ENCODE measurements at regions not wholly inside any gene's neighbourhood (a gene's known extent, or its start where the extent isn't known, plus 50 kb on each side); places are given as distances from the start of the nearest gene placed in this dataset.

DNA sequence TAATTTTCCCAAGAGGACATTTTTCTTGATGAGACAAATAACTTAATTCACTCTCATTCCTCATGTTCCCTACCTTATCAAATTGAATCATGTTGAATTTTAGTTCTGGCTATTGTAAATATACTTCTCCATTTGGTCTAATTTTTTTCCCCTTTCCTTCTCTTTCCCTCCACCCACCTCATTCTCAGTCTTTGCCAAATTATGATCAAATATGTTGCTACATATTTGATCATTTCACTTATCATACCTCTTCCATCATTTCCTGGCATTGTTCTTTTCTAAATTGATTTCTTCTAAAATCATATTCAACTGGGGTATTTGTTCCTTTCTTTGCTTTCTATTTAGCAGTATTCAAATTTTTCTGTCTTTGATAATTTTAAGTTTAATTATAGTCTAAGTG lies 52.3 kb downstream of the HDGFL1 start:
- Histone ChIP-seq H3K36me3 (no peaks in the 10 kb centered on the region), H3K27ac (peak overlapping the region in 2 of 12 donors; percentile 1 to 10), H3K4me3 (no peak overlapping the region), H3K27me3 (no peaks in the 10 kb centered on the region), H3K4me1 (peaks cover 0 to 24% (median 4%) of the 10 kb centered on the region in 12 donors), H3K9me3 (peaks cover 0 to 46% (median 19%) of the 10 kb centered on the region in 12 donors)
- DNase-seq, result no peak
- TF ChIP-seq, protein P1, sequence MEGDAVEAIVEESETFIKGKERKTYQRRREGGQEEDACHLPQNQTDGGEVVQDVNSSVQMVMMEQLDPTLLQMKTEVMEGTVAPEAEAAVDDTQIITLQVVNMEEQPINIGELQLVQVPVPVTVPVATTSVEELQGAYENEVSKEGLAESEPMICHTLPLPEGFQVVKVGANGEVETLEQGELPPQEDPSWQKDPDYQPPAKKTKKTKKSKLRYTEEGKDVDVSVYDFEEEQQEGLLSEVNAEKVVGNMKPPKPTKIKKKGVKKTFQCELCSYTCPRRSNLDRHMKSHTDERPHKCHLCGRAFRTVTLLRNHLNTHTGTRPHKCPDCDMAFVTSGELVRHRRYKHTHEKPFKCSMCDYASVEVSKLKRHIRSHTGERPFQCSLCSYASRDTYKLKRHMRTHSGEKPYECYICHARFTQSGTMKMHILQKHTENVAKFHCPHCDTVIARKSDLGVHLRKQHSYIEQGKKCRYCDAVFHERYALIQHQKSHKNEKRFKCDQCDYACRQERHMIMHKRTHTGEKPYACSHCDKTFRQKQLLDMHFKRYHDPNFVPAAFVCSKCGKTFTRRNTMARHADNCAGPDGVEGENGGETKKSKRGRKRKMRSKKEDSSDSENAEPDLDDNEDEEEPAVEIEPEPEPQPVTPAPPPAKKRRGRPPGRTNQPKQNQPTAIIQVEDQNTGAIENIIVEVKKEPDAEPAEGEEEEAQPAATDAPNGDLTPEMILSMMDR (IDR thresholded peaks at IDR 0.05), result no peak
- no peak for TF ChIP-seq POLR2A (IDR thresholded peaks at IDR 0.05)
- ATAC-seq, result no peak
- intact Hi-C loops (cut with DNase I), result loop anchor here in 1 of 10 donors (5.0 to 10.0 kb wide), 3 partner anchors 41 to 477 kb away; no protein-coding TSS in a partner anchor

DNA sequence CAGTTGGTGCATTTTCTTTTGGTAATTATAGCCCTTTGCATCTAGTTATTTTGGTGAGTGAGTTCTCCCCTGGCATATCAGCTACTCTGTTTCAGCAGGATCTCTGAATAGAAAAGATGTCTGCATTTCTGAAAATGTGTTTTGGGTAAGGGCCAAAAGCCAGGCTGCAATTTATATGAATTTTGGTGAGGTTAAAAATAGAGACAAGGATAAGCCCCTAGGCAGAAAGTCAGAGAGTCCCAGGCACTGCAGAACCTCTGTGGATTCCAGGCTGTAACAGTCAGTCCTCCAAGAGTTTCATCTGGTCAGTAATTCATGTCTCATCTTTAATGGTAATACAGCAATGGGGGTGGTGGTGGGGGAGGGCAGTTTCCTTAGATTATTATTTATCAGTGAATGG lies 53.0 kb downstream of the HDGFL1 start:
- DNase-seq, result no peak
- Histone ChIP-seq H3K36me3 (no peaks in the 10 kb centered on the region), H3K4me3 (no peak overlapping the region), H3K27ac (peak overlapping the region in 2 of 12 donors; percentile 10 to 46), H3K9me3 (peaks cover 0 to 46% (median 22%) of the 10 kb centered on the region in 12 donors), H3K4me1 (peaks cover 0 to 24% (median 4%) of the 10 kb centered on the region in 12 donors), H3K27me3 (no peaks in the 10 kb centered on the region)
- no peak for TF ChIP-seq POLR2A (IDR thresholded peaks at IDR 0.05)
- TF ChIP-seq, protein P1 (IDR thresholded peaks at IDR 0.05), result no peak
- no peak for ATAC-seq
- intact Hi-C loops (cut with DNase I), result loop anchor here in 1 of 10 donors (5.0 to 10.0 kb wide), 3 partner anchors 40 to 478 kb away; no protein-coding TSS in a partner anchor

DNA sequence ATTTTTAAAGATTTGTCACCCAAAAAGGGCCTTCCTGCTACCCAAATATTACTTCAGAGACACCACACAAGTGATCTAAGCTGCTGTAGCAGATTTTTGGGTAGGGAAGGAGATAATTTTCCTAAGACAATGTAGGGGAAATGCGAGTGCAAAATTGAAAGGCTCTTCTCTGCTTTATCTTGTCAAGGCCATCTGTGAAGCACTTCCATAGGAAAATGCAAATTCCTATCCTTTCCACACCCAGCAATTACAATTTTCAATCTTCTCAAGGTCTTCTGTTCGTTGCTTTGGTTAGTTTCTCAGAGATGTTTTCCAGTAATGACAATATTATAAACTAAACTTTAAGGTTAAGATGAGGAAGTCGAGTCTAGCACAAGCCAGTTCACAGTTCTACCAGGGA lies 53.4 kb downstream of the HDGFL1 start:
- Histone ChIP-seq H3K36me3 (no peaks in the 10 kb centered on the region), H3K9me3 (peaks cover 0 to 46% (median 22%) of the 10 kb centered on the region in 12 donors), H3K27ac (peak overlapping the region in 2 of 12 donors; percentile 10 to 46), H3K4me1 (peaks cover 0 to 24% (median 4%) of the 10 kb centered on the region in 12 donors), H3K4me3 (no peak overlapping the region), H3K27me3 (no peaks in the 10 kb centered on the region)
- no peak for TF ChIP-seq POLR2A (IDR thresholded peaks at IDR 0.05)
- TF ChIP-seq, protein P1 (IDR thresholded peaks at IDR 0.05), result no peak
- WGBS, 4 donors, result 79 to 86% (median 81%) methylated on average over 3 of the region's 3 CpGs
- ATAC-seq, result no peak
- DNase-seq, result no peak
- intact Hi-C loops (cut with DNase I), result loop anchor here in 1 of 10 donors (5.0 to 10.0 kb wide), 3 partner anchors 39 to 478 kb away; no protein-coding TSS in a partner anchor

DNA sequence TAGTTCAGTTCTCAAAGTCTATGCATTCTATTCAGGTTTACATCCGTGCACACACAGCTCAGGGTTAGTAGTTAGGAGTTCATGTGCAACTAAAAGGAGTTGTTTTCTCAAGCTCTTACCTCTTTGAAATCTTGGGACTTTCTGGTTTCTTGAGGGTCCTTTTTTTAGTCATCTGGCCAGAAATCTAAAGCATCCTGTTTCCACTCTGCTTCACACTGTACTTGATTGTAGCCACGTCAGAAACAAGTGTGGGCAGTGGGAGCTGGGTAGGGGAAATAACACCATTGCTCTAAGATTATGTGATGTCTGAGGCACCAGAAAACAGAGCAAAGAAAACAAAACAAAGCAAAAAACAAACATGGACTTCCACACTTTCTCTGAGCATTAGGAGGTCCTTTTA lies 58.3 kb downstream of the HDGFL1 start:
- TF ChIP-seq, protein P1 (IDR thresholded peaks at IDR 0.05), result no peak
- TF ChIP-seq POLR2A (IDR thresholded peaks at IDR 0.05), result no peak
- Histone ChIP-seq H3K9me3 (peaks cover 0 to 32% (median 11%) of the 10 kb centered on the region in 12 donors), H3K4me1 (peaks cover 0 to 18% (median 3%) of the 10 kb centered on the region in 12 donors), H3K27ac (no peak overlapping the region), H3K36me3 (no peaks in the 10 kb centered on the region), H3K27me3 (no peaks in the 10 kb centered on the region), H3K4me3 (no peak overlapping the region)
- intact Hi-C loops (cut with DNase I), result loop anchor here in 1 of 10 donors (10.0 kb wide), 2 partner anchors 107 to 483 kb away; no protein-coding TSS in a partner anchor
- ATAC-seq (no peak), DNase-seq (no peak)
- WGBS, 4 donors, result 93 to 97% (median 95%) methylated on average over 2 of the region's 2 CpGs
